SW 1271 (cell line): ENCODE measurements at regions not wholly inside any gene's neighbourhood (a gene's known extent, or its start where the extent isn't known, plus 50 kb on each side); places are given as distances from the start of the nearest gene placed in this dataset.
"Not testable (repeated sequence)": the region's sequence is repeated elsewhere in the genome, so short reads cannot be mapped to it uniquely, and the experiment has no call there.

Experiments used
- DNase-seq, 2 experiments: peaks; one replicate each; lab custom pipeline; 2025; lab: John Stamatoyannopoulos, UW

DNA sequence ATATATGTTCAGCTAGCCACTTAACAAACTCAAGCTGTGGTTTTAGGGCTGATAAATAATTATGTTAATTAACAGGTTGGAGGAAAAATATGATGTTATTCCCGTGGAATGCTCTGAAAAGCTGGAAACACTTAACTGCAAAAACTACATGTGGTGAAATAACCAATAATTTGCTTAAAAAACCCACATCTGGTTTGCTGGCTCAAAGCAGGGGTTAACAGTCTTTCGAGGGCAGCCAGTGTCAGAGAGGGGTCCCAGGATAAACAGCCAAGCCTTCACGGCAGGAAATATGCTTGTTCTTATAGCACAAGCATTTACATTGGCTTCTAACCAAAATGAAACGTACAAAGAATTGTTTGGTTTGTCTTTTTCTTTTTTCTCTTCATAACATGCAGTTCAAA lies 254.0 kb upstream of the GAS1 start:
- no peak for DNase-seq

DNA sequence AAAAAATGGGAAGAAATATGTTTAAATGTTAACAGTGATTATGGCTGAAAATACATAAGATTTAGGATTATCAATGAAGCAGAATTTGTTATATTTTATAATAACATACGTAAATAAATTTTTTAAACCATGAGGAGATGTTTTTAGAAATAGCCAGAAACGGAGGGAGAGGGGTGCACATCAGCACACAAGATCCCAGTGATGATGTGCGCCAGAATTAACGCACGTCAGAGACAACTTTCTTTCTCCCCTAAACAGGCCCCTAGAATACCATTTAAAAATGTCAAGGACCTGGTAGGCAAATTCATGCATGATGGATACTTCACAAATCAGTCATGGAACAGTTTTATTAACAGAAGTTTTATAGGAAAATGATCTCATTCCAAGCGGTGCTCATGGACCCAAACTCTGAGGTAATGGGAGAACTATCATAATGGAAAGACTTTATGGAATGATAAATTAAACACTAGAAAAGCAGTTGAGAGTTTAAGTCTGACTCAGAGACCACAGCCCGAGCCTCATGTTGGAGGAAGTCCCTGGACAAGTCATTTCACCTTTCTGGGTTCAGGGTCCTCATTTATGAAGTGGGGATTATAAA lies 258.9 kb upstream of the GAS1 start:
- no peak for DNase-seq

DNA sequence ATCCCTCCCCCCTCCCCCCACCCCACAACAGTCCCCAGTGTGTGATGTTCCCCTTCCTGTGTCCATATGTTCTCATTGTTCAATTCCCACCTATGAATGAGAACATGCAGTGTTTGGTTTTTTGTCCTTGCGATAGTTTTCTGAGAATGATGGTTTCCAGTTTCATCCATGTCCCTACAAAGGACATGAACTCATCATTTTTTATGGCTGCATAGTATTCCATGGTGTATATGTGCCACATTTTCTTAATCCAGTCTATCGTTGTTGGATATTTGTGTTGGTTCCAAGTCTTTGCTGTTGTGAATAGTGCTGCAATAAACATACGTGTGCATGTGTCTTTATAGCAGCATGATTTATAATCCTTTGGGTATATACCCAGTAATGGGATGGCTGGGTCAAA lies 263.4 kb upstream of the GAS1 start:
- not testable (repeated sequence) for DNase-seq

DNA sequence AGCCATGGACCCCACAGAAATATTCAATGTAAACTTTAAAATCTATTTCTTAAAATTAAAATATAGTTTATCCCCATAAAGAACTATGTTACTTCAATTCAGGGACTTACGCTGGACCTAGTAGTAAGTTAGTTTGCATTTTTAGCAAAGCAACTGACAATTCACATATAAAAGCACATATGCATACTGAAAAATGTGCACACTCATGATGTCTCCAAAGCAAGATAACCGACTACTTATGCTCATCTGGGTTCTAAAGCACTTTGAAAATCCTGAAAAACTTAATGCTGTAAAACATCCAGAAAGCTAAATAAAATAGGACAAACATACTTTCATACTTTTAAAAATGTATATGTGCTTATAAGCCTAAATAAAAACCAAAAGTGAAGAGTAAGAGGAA lies 264.4 kb upstream of the GAS1 start:
- no peak for DNase-seq

DNA sequence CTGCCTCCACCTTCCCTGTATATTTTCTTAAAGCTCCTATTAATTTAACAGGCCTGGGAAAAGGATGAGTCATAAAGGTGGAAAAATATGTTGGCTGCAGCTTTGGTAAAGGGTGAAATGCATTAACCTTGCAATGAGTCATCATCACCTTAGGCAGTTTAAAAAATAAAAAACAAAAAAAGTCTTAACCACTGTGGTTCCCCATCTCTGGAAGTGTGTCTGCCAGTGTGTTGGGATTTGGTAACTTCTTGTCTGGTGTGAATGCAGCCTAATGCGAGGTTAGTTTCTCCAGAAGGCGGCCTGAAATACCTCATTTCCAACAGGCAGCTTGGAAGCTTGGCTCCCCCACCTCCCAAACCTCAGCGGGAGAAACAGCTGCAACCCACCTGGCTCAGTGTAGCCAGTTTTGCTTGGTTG lies 265.3 kb upstream of the GAS1 start:
- DNase-seq, result no peak

DNA sequence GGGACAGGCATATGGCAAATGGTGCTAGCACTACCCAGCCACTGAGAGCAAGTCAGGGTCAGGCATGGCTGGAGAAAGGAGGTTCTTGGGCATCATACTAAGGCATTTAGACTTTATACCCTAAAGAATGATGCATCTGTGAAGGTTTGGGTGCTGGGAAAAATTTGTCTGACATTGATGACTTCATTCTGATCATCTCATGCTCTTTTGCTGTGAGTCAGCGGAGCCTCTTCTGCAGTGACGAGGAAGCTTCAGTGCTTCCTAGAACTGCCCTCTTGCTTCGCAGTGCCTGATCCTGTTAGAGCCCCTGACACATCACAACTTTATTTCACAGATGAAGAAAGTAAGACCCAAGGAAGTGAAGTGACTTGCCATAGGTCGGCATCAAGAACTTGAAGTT lies 266.6 kb upstream of the GAS1 start:
- no peak for DNase-seq

DNA sequence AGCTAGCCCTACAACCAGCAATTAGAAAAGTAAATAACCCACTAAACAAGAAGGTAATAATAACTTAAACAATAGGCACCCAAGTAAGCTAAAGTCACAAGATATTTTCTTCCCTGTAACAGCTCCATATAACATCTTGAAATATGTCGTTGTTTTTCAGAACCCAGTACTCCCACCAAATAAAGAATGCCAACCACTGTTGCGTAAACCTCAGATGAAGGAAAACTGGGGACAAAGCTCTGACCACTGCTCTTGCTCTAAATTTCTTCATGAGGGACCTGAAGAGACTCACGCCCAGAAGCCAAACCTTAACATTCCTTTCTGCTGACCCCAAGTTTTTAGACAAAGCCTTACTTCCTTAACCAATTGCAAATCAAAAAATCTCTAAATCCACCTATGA lies 267.7 kb upstream of the GAS1 start:
- DNase-seq, result no peak

DNA sequence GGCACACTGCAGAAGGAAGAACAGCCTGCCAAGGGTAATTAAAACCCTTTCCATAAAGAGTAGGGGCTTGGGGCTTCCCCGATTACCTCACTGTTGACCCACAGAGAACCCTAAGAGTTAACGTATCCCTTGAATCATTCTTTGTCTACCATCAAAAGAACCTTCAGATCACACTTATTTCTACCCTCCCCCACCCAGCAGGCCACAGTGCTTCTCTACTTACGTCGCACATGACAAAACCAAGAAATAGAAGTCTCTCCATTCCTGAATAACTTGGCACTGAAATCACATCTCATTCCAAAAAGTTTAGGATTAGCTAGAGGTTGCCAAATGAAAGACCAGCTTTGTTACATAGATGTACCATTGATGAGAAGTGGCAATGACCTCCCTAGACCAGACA lies 268.7 kb upstream of the GAS1 start:
- no peak for DNase-seq

DNA sequence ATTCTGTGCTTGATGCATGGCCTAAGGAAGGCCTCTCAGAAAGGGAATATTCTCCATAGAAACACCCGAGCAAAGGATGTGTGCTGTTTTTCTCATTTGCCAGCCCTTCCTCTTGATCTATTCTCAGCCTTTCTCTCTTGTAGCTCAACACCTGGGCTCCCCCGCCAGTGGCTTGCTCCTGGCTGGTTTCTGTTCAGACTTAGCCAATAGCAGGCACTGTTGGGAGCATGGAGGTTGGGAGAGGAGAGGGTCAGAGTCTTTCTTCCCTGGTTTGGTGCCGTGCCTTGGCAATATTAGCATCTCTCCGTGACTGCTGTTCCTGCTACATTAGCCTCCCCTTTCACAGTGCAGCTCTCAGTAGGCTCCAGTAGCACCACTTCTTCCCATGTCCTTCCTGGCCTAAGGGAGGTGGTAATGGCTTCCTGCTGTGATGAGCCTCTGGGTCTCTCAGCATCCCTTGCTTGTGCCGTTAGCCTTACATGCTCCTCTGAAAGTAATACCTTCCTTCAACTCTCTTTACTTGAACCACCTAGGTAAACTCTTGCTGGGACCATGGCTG lies 269.7 kb upstream of the GAS1 start:
- no peak for DNase-seq

DNA sequence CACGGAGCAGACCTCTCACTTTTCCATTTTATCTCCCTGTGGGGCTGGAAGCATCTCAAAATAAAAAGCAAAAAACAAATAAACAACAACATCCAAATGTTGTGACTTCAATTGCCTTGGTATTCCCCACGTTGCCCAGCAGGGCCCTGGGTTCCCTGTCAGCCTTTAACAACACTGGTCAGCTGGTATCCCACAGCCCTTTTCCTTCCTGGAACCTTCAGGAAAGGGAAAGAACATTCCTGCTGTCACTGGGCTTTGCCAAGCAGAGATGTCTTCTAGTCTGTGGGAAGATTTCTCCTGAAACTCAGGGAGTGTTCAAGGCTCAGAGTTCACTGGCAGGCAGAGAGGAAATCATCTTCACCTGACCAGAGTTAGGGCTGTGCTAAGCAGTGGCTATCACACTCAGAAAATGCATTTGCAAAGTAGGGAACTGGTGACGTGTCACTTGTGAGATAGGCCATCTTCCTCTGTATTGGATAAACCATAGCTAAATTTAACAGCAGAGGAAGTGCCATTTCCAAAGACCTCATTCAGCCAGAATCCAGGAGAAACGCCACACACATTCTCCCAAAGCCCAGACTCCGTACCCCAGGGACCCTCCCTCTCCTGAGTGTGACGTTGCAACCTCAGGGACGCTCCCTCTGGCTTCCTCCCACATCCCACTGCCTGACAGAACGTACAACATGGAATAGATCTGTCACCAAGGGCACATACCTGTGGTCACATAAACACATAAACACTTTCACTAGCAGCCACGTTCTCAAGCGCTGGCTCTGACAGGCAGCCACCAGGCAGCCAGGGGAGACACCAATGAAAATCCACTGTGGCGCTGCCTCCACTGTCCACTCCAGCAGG lies 274.0 kb upstream of the DAPK1 start:
- no peak for DNase-seq

DNA sequence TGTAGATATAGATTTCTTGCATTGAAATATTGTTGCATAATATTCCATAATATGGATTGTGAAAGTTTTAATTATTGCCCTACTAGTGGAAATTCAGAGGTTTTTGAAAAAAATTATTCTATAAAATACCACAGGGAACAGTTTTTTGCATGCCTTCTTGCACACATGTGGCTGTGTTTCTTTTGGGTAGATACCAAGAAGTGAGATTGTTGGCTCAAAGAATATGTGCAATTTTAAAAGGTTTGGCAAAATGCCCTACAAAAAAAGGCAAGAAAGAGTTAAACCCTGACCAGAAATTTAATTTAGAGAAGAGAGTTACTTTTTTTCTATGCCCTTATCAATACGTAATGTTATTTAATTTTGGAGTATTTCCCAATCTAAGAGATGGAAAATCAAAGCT lies 270.8 kb upstream of the DAPK1 start:
- DNase-seq, result no peak

DNA sequence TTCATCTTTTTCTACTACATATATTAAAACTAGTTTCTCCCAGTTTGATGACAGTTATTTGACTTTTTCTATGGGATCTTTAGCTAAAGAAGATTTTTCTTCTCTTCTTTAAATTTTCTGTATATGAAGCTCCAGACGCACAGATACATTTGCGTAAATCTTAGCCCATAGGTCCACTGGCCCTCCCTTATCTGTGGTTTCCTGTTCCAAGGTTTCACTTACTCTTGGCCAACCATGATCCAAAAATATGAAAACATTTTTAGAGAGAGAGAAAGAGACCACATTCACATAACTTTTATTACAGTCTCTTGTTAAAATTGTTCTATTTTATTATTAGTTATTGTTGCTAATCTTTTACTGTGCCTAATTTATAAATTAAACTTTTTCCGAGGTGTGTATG lies 270.2 kb upstream of the DAPK1 start:
- DNase-seq, result no peak

DNA sequence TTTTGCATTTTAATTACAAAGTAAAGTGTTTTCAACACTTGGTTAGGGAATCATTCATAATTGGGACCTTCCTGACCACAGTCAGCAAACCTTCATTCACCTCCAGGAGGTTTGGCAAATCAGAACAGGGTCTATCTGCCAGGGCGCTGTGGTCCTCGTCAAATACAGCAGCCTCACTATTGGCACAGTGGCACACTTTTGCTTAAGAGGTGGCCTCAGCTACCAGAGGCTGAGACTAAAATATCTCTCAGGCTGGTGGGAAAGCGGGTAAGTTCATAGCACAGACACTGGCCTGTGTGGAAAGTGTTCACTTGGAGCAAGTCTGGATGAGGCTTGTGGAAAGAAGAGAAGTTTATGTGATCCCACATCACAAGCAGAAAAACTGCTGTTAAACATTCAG lies 268.6 kb upstream of the DAPK1 start:
- no peak for DNase-seq

DNA sequence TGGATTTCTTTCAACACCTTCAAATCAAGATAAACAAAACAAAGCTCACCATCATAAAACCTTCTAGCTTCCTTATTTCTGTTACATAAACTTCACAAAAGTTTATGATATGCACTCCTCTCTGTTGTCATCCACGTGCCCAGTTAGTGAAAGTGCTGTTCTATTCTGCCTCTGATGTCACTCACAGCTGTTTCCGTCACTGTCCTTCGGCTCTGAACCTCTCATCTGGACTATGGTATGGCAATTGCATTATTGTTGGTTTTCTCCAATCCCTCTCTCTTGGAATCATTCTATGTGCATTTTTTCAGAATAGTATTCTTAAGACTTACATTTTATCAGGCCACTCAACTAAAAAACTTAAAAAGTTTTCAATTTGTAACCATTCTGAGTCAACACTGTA lies 264.2 kb upstream of the DAPK1 start:
- no peak for DNase-seq

DNA sequence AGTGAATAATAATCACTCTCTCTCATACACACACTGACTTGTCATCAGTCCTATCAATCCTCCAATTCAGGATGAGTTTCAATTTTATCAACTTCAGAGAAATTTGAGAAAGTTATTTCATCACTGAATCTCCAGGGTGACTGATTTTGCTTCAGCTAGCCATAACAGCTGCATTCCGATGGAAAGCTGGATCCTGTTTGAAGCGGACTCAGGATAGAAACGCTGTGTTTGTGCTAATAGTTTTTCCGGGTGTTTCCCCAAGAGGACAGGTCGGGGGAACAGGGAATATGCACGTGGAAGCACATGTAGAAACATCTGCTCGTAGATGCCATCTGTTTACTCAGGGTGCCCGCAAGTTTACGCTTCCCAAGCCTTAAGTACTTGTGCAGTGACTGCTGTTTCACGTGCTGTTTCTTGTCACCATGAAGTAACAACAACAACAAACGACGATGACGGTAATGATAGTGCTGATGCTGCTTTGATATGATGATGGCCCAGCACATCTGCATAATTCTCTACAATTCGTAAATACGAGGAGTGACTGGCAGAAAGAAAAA lies 263.7 kb upstream of the DAPK1 start:
- DNase-seq, result no peak

DNA sequence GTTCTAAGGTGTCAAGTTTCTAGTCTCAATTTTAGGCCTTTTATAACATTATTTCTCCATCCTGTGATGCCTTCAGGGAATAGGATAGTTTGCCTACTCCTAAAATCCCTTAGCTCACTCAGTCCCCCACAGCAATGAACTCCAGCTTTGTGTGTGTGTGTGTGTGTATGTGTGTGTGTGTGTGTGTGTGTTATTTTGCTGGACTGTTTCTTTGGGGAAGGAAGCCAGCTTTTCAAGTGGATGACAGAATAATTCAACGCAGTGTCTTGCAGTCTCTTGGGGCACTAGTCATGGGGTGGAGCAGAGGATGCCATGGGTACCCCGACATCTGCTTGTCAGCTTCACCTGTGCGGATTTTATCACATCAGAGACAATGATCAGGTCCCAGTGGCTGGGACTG lies 262.8 kb upstream of the DAPK1 start:
- DNase-seq, result no peak

DNA sequence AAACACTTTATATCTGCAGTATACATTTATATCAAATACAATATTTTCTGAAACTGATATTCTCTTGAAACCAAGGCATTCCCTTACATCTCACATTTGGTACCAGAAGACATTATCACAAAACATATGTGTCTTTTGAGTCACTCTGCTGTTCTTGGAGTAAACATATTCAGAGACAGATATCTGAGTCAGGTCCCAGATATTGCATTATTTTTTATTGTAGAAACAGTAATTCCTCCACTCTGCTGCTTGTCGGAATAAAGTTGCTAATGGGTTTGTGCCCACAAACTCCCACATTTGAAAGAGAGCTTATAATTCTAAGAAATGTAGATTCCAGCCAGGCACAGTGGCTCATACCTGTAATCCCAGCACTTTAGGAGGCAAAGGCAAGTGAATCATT lies 261.1 kb upstream of the DAPK1 start:
- no peak for DNase-seq

DNA sequence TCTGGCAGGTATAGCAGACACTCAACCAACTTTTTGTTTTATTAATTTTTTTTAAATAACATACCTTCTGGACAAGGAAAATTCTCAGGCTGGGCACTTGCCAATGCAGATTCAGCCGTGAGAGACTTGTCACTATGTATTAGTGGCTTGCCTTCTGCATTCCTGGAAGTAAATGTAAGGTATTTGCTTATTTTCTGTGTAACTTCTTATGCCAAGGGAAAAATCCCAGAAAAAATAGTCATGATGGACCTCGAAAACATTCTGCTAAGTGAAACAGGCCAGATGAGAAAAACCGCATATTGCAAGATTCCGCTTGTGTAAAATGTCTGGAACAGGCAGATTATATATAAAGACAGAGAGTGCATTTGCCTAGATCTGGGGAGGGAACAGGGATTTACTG lies 260.3 kb upstream of the DAPK1 start:
- no peak for DNase-seq

DNA sequence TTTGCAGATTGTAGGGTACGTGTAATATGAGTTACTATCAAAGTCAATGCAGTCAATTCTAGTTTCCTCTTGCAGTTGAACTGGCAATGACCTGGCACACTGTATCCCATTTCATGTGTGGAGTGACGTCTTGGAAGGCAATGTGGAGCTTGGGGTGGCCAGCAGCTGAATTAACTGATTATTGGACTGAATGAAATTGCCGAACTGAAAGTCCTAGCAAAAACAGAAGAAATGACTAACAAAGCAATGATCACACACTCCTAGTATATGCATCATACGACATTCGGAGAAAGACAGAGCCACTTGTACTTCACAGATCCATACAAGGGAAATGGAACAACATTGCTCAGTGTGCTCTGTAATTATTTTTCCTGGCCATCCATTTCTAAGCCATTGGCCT lies 259.1 kb upstream of the DAPK1 start:
- DNase-seq, result no peak

DNA sequence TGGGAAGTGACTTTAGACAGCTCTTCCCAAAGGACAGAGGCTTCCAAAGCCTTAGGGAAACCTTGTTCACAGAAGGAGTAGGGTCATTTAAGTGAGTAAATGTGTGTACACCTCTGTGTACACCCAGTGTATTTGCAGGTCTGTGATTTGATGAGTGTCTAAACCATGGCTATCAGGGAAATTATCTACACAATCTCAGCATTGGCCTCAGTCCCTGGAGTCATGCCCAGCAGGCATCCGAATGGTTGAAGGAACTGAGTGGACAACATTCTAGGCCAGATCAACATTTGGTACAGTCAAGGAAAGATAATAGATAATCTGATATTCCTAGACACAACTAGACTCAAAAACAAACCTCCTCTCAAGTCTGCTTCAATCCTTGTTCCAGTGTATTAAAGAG lies 258.4 kb upstream of the DAPK1 start:
- DNase-seq, result no peak

DNA sequence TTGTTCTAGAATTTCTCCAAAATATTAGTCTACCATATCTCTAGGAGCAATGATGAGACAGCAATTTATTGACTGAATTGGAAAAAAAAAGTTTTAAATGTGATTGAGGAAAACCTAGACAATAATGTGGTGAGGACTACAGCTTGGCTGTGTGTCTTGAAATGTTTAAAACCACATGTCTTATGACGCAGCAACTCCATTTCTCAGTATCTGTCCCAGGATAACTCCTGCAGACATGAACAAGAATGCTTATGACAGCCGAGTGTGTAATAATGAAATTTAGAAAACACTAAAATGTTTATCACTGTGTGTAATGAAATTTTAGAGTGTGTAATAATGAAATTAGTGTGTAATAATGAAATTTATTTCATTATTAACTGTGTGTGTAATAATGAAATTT lies 254.1 kb upstream of the DAPK1 start:
- no peak for DNase-seq

DNA sequence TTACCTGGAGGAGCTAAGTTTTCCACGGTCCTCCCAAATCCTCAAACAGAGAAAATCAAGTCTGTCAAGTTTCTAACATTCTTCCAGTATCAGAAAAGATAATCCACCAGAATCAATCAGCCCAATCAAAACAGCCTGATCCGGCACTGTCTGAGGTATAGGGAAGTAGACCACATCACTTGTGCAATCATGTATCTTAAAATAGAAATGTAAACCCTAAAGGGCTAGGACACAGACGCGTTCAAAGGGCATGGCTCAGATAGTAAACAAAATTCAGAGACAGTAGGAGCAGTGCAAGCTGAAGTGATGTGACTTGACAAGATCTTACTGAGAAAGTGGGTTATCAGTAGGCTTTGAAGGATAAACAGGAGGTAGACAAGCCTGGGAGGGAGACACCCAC lies 252.4 kb upstream of the DAPK1 start:
- no peak for DNase-seq

DNA sequence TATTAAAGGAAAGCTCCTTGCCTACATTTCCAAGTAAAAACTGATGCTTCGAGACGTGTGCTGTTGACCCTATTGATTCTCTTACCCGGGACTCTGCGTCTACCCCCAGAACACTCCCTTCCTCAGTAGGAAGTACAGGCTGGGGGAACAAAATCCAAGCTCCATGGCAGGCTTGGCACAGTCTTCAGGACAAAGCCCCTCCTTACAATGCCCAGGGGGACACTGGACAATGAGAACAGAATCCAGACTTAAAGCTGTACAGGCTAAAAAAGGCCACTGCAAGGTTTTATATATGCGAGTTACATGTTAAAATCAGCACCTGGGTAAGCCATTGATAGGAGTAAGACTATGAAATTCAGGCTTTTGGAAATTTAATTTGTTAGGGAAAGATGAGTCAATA lies 250.6 kb upstream of the DAPK1 start:
- no peak for DNase-seq
